Kidney tubule cell (primary cell): ENCODE measurements at regions not wholly inside any gene's neighbourhood (a gene's known extent, or its start where the extent isn't known, plus 50 kb on each side); places are given as distances from the start of the nearest gene placed in this dataset.
"Not testable (repeated sequence)": the region's sequence is repeated elsewhere in the genome, so short reads cannot be mapped to it uniquely, and the experiment has no call there.

Experiments used
- DNase-seq: peaks from one replicate; pipeline ENCODE4 v3.0.0-alpha.2; 2018; ENCODE audit warnings: low spot score

GRCh38 chr5:87640902-87641301 is 228.2 kb upstream of the CCNH start:
- DNase-seq = no peak

GRCh38 chr5:87627363-87627762 is 214.6 kb upstream of the CCNH start:
- no peak for DNase-seq

DNA sequence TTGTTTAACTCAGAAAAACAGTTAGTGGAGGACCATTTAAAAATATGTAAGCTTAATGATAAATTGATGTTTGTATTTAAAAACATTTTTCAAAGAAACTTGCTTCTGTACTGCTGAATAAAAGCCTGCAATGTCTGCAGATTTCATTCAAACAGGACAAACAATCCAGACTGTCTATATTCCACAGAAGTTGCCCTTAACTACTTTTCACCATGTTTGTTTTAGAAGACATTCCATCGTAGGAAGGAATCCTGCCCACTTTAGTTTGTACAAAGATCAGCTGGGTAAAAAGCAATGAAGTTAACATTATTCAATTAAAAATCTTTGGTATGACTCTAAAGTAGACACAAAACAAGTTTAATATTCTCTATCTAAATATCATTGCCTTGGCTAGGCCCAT is 195.7 kb upstream of the CCNH start:
- no peak for DNase-seq

DNA sequence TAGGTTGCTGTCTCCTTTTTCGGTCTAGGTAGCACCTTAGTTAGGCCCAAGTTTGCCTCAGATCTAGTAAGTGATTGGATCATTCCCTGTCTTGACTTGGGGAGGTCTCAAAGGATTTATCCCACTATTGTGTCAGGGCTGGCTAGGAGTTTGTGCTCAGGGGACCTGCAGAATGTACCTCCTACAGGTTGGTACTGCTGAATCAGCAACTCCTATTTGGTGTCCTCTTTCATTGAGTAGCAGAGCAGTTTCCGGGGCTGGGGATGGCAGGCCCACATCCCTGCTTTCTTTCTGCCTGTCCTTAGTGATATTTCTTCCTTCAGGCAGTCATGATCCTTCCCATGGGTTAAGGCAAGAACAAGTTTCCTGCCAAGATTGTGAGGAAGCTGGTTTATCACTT is 192.9 kb upstream of the CCNH start:
- DNase-seq = no peak

DNA sequence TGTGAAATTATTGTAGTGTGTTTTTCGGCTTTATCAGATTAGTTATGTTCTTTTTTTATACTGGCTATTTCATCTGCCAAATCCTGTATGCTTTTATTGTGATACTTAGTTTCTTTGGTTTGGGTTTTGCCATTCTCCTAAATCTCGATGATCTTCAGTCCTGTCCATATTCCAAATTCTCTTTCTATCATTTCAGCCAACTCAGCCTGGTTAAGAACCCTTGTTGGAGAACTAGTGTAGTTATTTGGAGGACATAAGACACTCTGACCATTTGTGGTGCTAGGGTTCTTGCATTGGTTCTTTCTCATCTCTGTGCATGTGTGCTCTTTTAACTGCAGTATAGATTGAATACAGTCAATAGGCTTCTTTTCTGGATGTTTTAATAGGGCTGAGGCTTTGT is 187.0 kb upstream of the CCNH start:
- DNase-seq = no peak

GRCh38 chr5:87598460-87598859 is 185.7 kb upstream of the CCNH start:
- no peak for DNase-seq

DNA sequence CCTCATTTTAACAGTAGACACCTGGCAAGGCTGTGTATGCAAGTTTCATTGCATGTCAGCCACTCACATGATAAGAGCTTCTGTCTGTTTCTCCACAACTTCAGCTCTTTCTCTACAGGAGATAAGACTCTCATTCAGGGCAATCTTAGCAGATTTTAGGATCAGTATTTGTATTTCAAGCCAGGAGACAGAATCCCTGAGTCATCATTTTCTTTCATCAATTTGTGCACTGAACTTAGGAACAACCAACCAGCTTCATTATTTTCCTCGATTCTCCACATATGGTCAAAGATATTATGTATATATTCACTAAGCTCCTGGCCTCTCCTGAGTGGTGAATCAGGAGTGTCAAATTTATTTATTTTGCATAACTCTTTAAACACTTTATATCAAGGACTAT is 181.8 kb upstream of the CCNH start:
- no peak for DNase-seq

DNA sequence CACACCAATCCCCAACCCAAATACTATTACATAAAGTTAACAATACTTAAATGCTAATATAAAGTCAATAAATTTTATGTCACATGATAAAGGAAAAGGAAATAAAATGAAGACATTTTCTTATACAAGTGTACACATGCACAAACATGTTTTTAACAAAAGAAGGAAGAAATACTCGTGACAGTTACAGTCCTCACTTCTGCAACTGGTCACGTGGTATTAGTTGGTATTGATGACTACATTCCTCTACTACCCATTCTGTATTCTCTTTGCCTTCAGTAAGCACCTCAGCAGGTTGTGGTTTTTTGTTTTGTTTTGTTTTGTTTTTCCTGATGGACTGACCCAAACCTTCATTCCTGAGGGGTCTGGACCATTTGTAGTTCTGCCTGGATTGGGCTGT is 176.9 kb upstream of the CCNH start:
- no peak for DNase-seq

DNA sequence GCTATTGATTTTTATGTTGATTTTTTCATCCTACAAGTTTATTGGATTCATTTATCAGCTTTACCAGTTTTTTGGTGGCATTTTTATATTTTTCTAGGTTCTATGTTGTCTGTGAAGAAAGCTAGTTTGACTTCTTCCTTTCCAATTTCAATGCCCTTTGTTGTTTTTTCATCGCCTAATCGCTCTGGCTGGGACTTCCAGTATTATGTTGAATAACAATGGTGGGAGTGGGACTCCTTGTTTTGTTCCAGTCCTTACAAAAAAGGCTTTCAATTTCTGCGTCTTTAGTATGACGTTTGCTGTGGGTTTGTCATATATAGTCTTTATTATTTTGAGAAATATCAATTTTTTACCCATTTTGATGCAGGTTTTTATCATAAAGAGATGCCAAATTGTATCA is 175.6 kb upstream of the CCNH start:
- no peak for DNase-seq

DNA sequence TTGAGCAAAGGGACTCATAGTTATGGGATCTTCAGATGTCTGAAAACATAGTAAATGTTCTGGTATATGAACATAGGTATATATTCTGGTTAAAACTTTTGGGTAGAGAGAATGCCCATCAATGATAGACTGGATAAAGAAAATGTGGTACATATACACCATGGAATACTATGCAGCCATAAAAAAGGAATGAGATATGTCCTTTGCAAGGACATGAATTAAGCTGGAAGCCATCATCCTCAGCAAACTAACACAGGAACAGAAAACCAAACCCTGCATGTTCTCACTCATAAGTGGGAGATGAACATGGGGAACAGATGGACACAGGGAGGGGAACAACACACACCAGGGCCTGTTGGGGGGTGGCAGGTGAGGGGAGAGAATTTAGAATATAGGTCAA is 171.0 kb upstream of the CCNH start:
- not testable (repeated sequence) for DNase-seq

DNA sequence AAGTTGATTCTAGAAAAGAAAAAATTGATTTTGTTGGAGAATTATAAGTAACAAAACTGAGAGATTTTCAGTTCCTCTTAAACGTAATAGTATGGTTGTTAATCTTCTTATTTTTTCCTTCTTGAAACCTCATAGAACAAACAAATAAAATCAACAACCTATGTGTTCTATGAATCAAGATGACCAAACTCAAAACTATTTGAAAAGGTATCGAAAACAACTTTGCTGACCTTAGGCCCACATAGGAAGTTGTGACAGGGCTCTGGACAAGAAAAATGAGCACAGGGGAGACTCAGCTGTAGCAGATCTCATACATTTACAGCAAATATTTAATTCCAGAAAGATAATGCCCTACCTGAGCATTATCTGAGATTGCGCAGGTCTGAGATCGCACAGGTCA is 169.4 kb upstream of the CCNH start:
- DNase-seq = no peak

DNA sequence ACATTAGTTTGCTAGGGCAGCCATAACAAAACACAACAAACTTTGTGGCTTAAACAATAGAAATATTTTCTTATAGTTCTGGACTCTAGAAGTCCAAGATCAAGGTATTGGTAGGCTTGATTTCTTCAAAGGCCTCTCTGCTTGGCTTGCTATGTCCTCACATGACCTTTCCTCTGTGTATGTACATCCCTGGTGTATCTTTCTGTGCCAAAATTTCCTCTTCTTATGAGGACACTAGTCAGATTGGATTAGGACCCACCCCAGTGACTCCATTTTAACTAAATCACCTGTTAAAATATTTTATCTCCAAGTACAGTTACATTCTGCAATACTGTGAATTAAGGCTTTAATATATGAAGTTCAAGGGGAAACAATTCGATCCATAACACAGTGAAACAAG is 168.9 kb upstream of the CCNH start:
- DNase-seq = no peak

DNA sequence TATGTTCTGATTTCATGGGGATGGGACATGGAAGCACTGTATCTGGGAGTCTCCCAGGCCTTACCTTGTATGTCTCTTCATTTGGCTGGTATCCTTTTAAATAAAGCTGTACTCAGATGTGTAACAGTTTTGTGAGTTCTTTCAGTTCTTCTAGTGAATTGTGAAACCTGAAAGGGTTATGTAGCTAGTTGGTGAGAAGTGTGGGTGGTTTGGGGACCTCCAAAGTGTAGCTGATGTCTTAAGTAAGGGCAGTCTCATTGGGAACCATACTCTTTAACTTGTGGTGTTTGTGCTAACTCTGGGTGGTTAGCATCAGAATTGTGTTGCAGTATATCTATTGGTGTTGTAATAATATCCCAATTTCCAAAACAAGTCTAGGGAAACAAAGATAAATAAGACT is 166.9 kb upstream of the CCNH start:
- no peak for DNase-seq

- no peak for DNase-seq
Measured at GRCh38 chr5:87576867-87577266, 164.1 kb upstream of the CCNH start.

- DNase-seq = not testable (repeated sequence)
Measured at GRCh38 chr5:87576306-87576705, 163.6 kb upstream of the CCNH start.

DNA sequence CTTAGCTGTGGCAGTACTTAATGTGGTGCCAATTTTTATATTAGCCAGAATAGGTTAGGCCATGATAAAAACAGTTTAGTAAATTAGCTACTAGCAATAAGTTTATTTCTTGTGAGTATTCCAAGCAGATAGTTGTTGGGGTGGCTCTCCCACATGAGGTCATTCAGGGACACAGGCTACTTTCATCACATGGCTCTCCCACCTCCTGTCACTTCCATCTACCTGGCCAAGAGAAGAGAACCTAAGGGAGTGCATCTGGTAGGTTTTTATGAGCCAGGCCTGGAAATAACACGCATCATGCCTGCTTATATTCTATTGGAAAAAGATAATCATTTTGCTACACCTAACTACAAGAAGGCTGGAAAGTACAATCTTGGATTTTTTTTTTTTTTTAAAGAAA is 161.4 kb upstream of the CCNH start:
- no peak for DNase-seq

DNA sequence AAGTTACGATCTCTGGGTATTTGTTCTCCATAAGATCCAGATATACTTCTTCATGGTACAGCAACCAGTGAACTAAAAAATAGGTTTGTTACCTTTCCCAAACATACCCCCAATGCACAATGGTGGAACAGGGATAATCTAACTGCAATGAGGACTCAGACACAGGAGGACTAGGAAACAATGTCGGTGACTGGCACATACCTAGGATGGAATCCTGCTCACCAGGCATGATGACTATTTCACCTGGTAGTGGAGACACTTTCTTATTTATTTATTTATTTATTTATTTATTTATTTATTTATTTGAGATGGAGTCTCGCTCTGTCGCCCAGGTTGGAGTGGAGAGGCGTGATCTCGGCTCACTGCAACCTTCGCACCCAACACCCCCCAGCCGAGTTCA is 159.9 kb upstream of the CCNH start:
- DNase-seq = no peak

DNA sequence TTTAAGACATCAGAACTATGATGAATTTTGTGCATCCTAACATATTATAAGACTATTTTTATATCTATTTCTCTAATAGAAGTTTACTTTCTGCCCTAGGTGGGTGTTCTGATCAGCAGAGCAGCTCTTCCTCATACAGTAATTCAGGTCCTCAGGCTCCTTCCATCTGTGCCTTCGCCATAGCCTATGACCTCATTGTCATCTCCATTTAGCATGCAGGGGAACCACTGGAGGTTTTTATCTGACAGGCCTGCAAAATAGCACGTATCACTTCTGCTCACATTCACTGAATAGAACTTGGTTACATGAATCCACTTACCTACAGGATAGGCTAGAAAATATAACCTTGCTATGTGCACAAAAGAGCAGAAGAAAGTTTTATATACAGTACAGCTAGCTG is 159.4 kb upstream of the CCNH start:
- DNase-seq = no peak

GRCh38 chr5:87570366-87570765 is 157.6 kb upstream of the CCNH start:
- DNase-seq = no peak

GRCh38 chr5:87562068-87562467 is 149.3 kb upstream of the CCNH start:
- no peak for DNase-seq

DNA sequence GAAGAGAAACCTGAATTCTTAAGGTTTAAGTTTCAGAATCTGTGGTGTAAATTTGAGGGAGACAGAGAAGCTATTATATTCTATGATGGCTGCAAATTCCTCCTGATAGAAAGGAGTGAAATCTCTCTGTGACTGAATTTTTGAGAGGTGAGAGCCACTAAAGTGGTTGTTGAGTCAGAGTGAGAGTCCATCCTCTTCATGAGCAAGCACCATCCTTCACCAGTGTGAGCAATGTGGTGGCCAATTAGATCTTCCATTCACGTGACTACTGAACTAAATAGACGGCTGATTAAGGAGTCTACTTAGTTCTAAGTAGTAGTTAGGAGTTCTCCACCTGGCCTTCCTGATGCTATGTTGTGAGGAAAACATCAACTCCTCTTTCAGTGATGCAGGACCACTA is 147.8 kb upstream of the CCNH start:
- no peak for DNase-seq

GRCh38 chr5:87551911-87552310 is 139.2 kb upstream of the CCNH start:
- DNase-seq = no peak

GRCh38 chr5:87541676-87542075 is 128.9 kb upstream of the CCNH start:
- no peak for DNase-seq

GRCh38 chr5:87541033-87541432 is 128.3 kb upstream of the CCNH start:
- DNase-seq = peak; percentile 48

DNA sequence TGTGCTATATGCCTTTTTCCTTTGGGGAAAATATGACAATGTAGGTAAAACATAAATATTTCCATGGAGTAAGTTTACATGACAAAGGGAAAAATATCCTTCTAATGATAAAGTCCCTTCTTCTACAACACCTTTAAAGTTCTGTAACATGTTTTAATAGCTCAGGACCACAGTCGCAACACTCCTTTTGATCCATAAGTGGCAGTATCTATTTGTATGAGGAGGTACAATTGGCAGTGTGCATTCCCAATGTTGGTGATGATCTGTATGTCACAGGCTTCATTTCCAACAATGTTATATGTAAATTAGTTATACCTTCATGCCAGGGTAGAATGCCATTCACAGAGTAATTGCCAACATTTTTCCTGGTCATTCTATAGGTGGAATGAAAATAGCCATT is 127.1 kb upstream of the CCNH start:
- DNase-seq = no peak
